ENCODE measurements at regions not wholly inside any gene's neighbourhood (a gene's known extent, or its start where the extent isn't known, plus 50 kb on each side); places are given as distances from the start of the nearest gene placed in this dataset.
"Not testable (repeated sequence)": the region's sequence is repeated elsewhere in the genome, so short reads cannot be mapped to it uniquely, and the experiment has no call there.

DNA sequence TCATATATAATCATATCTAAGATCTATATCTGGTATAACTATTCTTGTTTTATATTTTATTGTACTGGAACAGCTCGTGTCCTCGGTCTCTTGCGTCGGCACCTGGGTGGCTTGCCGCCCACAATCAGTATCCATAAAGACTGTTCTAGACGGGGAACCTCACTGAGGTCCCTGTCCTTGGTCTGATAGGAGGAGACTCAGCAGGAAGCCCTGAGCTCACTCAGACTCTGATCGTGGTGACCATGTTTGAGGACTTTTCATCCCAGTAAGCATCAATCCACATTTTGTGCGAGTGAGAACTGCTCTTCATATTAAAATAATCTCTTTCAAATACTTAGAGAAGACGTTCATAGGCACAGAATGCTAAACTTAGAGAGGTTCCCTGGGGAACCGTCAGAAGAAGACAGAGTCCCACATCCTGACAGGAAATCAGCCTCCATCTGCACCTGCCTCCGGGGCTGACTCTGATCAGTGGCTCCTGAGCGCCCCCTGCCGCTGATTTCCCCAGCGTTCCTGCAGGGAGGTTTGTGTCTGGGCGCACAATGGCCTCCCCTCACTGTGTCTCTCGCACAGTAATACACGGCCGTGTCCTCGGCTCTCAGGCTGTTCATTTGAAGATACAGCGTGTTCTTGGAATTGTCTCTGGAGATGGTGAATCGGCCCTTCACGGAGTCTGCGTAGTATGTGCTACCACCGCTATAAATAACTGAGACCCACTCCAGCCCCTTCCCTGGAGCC is 1065.9 kb downstream of the TMEM121 start:
- H3K36me3 ChIP-seq (ENCODE audit: insufficient read depth, low read length); H3K4me1 ChIP-seq (ENCODE audit: insufficient read depth, low read length); H3K4me3 ChIP-seq (ENCODE audit: low read length); intact Hi-C loops (cut with DNase I, micrococcal nuclease); H3K9me3 ChIP-seq (ENCODE audit: control insufficient read depth in 1 of 2, insufficient read depth in 1 of 2, low read length in 2 of 2); H3K27ac Mint-ChIP-seq; H3K9me3 Mint-ChIP-seq; CTCF ChIA-PET; POLR2A ChIA-PET; H3K27me3 ChIP-seq (ENCODE audit: control insufficient read depth in 1 of 2, insufficient read depth in 2 of 2, low read length in 2 of 2); H3K27ac ChIP-seq (ENCODE audit: low read depth in 1 of 2, low read length in 2 of 2); H3K36me3 Mint-ChIP-seq (ENCODE audit: low read depth): not testable (repeated sequence)
- peak in 12 of 14 experiments; percentile 18 to 83 (median 62) for DNase-seq
- H3K27me3 Mint-ChIP-seq = peaks cover 25% of the 10 kb centered on the region
- peak; percentile 29 for ATAC-seq (ENCODE audit: poor library complexity)
- peak overlapping the region; percentile 42 for H3K4me3 Mint-ChIP-seq
- TF ChIP-seq, protein P1, sequence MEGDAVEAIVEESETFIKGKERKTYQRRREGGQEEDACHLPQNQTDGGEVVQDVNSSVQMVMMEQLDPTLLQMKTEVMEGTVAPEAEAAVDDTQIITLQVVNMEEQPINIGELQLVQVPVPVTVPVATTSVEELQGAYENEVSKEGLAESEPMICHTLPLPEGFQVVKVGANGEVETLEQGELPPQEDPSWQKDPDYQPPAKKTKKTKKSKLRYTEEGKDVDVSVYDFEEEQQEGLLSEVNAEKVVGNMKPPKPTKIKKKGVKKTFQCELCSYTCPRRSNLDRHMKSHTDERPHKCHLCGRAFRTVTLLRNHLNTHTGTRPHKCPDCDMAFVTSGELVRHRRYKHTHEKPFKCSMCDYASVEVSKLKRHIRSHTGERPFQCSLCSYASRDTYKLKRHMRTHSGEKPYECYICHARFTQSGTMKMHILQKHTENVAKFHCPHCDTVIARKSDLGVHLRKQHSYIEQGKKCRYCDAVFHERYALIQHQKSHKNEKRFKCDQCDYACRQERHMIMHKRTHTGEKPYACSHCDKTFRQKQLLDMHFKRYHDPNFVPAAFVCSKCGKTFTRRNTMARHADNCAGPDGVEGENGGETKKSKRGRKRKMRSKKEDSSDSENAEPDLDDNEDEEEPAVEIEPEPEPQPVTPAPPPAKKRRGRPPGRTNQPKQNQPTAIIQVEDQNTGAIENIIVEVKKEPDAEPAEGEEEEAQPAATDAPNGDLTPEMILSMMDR (IDR thresholded peaks at IDR 0.05) = peak; percentile 62
- H3K4me1 Mint-ChIP-seq (ENCODE audit: low read depth) = peaks cover 13% of the 10 kb centered on the region

DNA sequence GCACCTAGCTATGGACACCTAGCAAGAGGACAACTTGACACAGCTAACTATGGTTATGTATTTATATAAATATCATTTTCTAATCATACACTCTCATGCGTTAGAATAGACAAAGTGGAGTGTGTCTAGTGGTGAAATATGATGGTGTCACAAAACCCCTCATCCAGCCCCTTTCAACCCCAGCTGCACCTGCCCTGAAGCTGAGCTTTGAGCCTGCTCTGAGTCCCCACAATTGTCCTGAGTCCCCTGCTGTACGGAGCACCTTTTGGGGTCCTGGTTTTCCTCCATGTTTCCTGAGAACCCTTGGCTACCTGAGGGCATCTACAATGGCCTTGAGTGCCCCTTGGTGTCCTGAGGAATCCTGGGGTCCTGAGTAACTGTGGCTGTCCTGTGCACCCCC is 1072.8 kb downstream of the TMEM121 start:
- Mint-ChIP-seq H3K9me3 (no peaks in the 10 kb centered on the region), H3K27ac (no peak overlapping the region), H3K27me3 (peaks cover 64% of the 10 kb centered on the region), H3K4me3 (no peak overlapping the region), H3K4me1 (ENCODE audit: low read depth) (no peaks in the 10 kb centered on the region), H3K36me3 (ENCODE audit: low read depth) (no peaks in the 10 kb centered on the region)
- DNase-seq (no peak), ATAC-seq (ENCODE audit: poor library complexity) (no peak)
- CTCF ChIA-PET = no interaction called here
- Histone ChIP-seq H3K27me3 (ENCODE audit: control insufficient read depth in 1 of 2, insufficient read depth in 2 of 2, low read length in 2 of 2) (peaks cover 3 to 26% of the 10 kb centered on the region in 2 experiments), H3K36me3 (ENCODE audit: insufficient read depth, low read length) (no peaks in the 10 kb centered on the region), H3K4me1 (ENCODE audit: insufficient read depth, low read length) (no peaks in the 10 kb centered on the region), H3K27ac (ENCODE audit: low read depth in 1 of 2, low read length in 2 of 2) (no peak overlapping the region), H3K4me3 (ENCODE audit: low read length) (no peak overlapping the region), H3K9me3 (ENCODE audit: control insufficient read depth in 1 of 2, insufficient read depth in 1 of 2, low read length in 2 of 2) (no peaks in the 10 kb centered on the region)
- TF ChIP-seq, protein P1 (IDR thresholded peaks at IDR 0.05) = no peak
- POLR2A ChIA-PET = no interaction called here
- intact Hi-C loops (cut with DNase I, micrococcal nuclease) = no loop called here

DNA sequence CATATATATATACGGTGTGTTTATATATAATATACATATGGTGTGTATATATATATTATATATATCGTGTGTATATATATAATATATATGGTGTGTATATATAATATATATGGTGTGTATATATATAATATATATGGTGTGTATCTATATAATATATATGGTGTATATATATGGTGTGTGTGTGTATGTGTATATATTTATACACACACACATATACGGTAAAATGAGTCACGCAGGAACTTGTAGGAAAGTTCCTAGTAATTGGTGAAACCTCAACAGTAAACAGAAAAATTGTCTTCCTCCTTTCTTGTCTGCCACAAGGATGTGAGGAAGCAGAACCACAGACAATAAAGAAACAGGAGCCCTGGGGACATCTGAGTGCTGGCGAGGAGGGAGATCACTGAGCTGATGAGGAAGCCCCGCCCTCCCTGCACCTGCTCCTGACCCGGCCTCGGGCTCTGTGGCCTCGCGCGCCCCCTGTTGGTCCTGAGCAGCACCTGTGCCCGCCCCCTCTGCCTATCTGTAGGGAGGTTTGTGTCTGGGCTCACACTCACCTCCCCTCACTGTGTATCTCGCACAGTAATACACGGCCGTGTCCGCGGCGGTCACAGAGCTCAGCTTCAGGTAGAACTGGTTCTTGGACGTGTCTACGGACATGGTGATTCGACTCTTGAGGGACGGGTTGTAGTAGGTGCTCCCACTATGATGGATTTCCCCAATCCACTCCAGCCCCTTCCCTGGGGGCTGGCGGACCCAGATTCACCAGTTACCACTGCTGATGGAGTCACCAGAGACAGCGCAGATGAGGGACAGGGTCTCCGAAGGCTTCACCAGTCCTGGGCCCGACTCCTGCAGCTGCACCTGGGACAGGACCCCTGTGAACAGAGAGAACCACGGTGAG is 1079.4 kb downstream of the TMEM121 start:
- Histone ChIP-seq H3K4me3 (ENCODE audit: low read length) (no peak overlapping the region), H3K9me3 (ENCODE audit: control insufficient read depth in 1 of 2, insufficient read depth in 1 of 2, low read length in 2 of 2) (no peaks in the 10 kb centered on the region), H3K4me1 (ENCODE audit: insufficient read depth, low read length) (peaks cover 7% of the 10 kb centered on the region), H3K27ac (ENCODE audit: low read depth in 1 of 2, low read length in 2 of 2) (no peak overlapping the region), H3K36me3 (ENCODE audit: insufficient read depth, low read length) (no peaks in the 10 kb centered on the region), H3K27me3 (ENCODE audit: control insufficient read depth in 1 of 2, insufficient read depth in 2 of 2, low read length in 2 of 2) (peaks cover 2 to 32% of the 10 kb centered on the region in 2 experiments)
- ChIA-PET CTCF (interaction anchor here (0.6 to 2.9 kb wide), 6 partner anchors 9 to 41 kb away, joined by 3 to 14 read pairs (median 4); no protein-coding TSS in a partner anchor), POLR2A (no interaction called here)
- TF ChIP-seq, protein P1 (IDR thresholded peaks at IDR 0.05) = peak; percentile 61
- Mint-ChIP-seq H3K36me3 (ENCODE audit: low read depth) (no peaks in the 10 kb centered on the region), H3K27ac (no peak overlapping the region), H3K27me3 (peaks cover 79% of the 10 kb centered on the region), H3K4me3 (no peak overlapping the region), H3K9me3 (no peaks in the 10 kb centered on the region), H3K4me1 (ENCODE audit: low read depth) (no peaks in the 10 kb centered on the region)
- DNase-seq (peak; percentile 73 to 88 (median 78)), ATAC-seq (ENCODE audit: poor library complexity) (peak; percentile 100)
- intact Hi-C loops (cut with DNase I, micrococcal nuclease) = loop anchor here in 1 of 2 experiments (2.0 kb wide), 1 partner anchor 19 kb away; no protein-coding TSS in a partner anchor

Data from CD4-positive, alpha-beta T cell (primary cell).